Heart right ventricle (tissue), 16 donors: ENCODE measurements at regions not wholly inside any gene's neighbourhood (a gene's known extent, or its start where the extent isn't known, plus 50 kb on each side); places are given as distances from the start of the nearest gene placed in this dataset.
A peak's percentile ranks its signal among the peaks of the same experiment; 100 is the strongest.

Source experiments
- ATAC-seq, 8 donors: fragments of 200-7000 bp; cut with Tn5 transposase; one replicate each; pipeline ENCODE4 v1.9.1; 2020; ENCODE audit warnings: mild to moderate bottlenecking in 8 of 8, moderate library complexity in 8 of 8, moderate number of reproducible peaks in 1 of 8
- DNase-seq, 2 donors: peaks; one replicate each; pipeline ENCODE4 v3.0.0-alpha.2; 2020
- H3K27ac ChIP-seq, 10 donors: fragments of 200-600 bp; sonication (generic) in 2 of 10; one replicate each; pipeline versions ENCODE4 v1.5.0 to v1.8.0; 2020 to 2022; ENCODE audit warnings: mild to moderate bottlenecking in 3 of 10
- H3K27me3 ChIP-seq, 7 donors: fragments of 200-600 bp; one replicate each; pipeline ENCODE4 v1.8.0; 2021 to 2022; ENCODE audit warnings: mild to moderate bottlenecking in 2 of 7
- H3K36me3 ChIP-seq, 9 donors: fragments of 200-600 bp; sonication (generic) in 1 of 9; one replicate each; pipeline versions ENCODE4 v1.5.0 to v1.8.0; 2020 to 2022; ENCODE audit warnings: mild to moderate bottlenecking in 2 of 9
- H3K4me1 ChIP-seq, 9 donors: fragments of 200-600 bp; sonication (generic) in 1 of 9; one replicate each; pipeline versions ENCODE4 v1.5.0 to v1.8.0; 2020 to 2022; ENCODE audit warnings: mild to moderate bottlenecking in 4 of 9
- H3K4me3 ChIP-seq, 10 donors: fragments of 200-600 bp; sonication (generic) in 2 of 10; one replicate each; pipeline versions ENCODE4 v1.5.0 to v1.8.0; 2020 to 2022; ENCODE audit warnings: mild to moderate bottlenecking in 7 of 10, moderate library complexity in 2 of 10
- H3K9me3 ChIP-seq, 11 donors: fragments of 200-600 bp in 10 of 11; sonication (generic) in 2 of 11; one replicate each; pipeline versions ENCODE4 v1.5.0 to v1.8.0; 2013 to 2022; ENCODE audit warnings: mild to moderate bottlenecking in 2 of 11, control low read depth in 1 of 11, moderate library complexity in 1 of 11
- CTCF ChIP-seq, 9 donors: fragments of 200-600 bp; sonication (generic) in 2 of 9; IDR thresholded peaks; one replicate each; pipeline versions ENCODE4 v1.5.0 to v1.8.0; 2021 to 2022; ENCODE audit warnings: antibody characterized with exemption in 9 of 9, mild to moderate bottlenecking in 5 of 9, moderate library complexity in 1 of 9
- WGBS, 2 donors: extraction: QIAGEN DNeasy Blood & Tissue Kit; methylation state at CpG; one replicate each; pipeline ENCODE4 v1.1.7; 2013; ENCODE audit warnings: inconsistent platforms in 1 of 2; 5-methylcytosine and 5-hydroxymethylcytosine counted together
- intact Hi-C, 10 donors: fragments of 100-400 bp; cut with DNase I; formaldehyde crosslinking; loops; one replicate each; pipeline versions ENCODE4 v1.11.1 to v1.14.2; 2022
- donor health status: Arrhythmogenic right ventricular cardiomyopathy.
- donor health status: ischemic (EF 13 %, LVEDD 7.1; RV severe dilation, severe dysfunction).
- donor health status: healthy with polysubstance abuse.
- donor health status: DM: no; HTN: yes; CAD: no.
- donor health status: DM: no; HTN: no; CAD: no.
- donor health status: ischemic (EF 25% LVEDD 6.9; RV normal size, moderate dysfunction).
- donor health status: ischemic (EF 25% LVEDD 5.7; RV mildly dilated, moderate dysfunction).
- donor health status: healthy.
- donor health status: DM: yes; HTN: yes; CAD: no.
- donor health status: Ischemic cardiomyopathy.
- donor health status: ischemic (EF 35%, LVEDD 5.7; RV mildly dilated, moderate dysfunction).
- donor health status: nonischemic (EF 11% LVEDD 7.7; RV severe dilation, severe dysfunction).
- donor health status: DM: yes; HTN: yes; CAD: no.
- donor health status: PGD.
- donor health status: ischemic (EF 29% LVEDD 5.4; RV normal size, mild dysfunction).
- donor health status: nonischemic (EF 23%, LVEDD 6.1; RV moderate dilation, normal function).

- peak in 4 of 8 donors; percentile 24 to 46 (median 38) for ATAC-seq
Observed at GRCh38 chr9:105958587-105958986, 264.2 kb downstream of the TMEM38B start.

GRCh38 chr9:105959531-105959930, 265.2 kb downstream of the TMEM38B start:
- Histone ChIP-seq H3K4me3 (no peak overlapping the region), H3K27ac (no peak overlapping the region), H3K9me3 (peaks cover 0 to 2% (median 0%) of the 10 kb centered on the region in 11 donors), H3K4me1 (no peaks in the 10 kb centered on the region), H3K27me3 (no peaks in the 10 kb centered on the region), H3K36me3 (no peaks in the 10 kb centered on the region)
- intact Hi-C loops: loop anchor here in 1 of 10 donors (10.0 kb wide), 1 partner anchor 55 kb away; no protein-coding TSS in a partner anchor
- no peak for DNase-seq
- 52 to 55% methylated on average over 3 of the region's 3 CpGs for WGBS, 2 donors
- ATAC-seq: no peak
- no peak for TF ChIP-seq CTCF (IDR thresholded peaks at IDR 0.05)

More at GRCh38 chr9:105958587-105958986, 264.2 kb downstream of the TMEM38B start:
- peak in 4 of 9 donors; percentile 32 to 44 (median 39) for TF ChIP-seq CTCF (IDR thresholded peaks at IDR 0.05)
- intact Hi-C loops: loop anchor here in 1 of 10 donors (10.0 kb wide), 1 partner anchor 56 kb away; no protein-coding TSS in a partner anchor
- H3K36me3 ChIP-seq: no peaks in the 10 kb centered on the region
- no peaks in the 10 kb centered on the region for H3K27me3 ChIP-seq
- H3K27ac ChIP-seq: no peak overlapping the region
- 66 to 71% methylated on average over 3 of the region's 3 CpGs for WGBS, 2 donors
- no peaks in the 10 kb centered on the region for H3K9me3 ChIP-seq
- no peaks in the 10 kb centered on the region for H3K4me1 ChIP-seq
- H3K4me3 ChIP-seq: no peak overlapping the region
- DNase-seq: no peak

- 69 to 70% methylated on average over 4 of the region's 4 CpGs for WGBS, 2 donors
- no peaks in the 10 kb centered on the region for H3K36me3 ChIP-seq
- no peak overlapping the region for H3K4me3 ChIP-seq
- TF ChIP-seq CTCF (IDR thresholded peaks at IDR 0.05): no peak
- H3K27ac ChIP-seq: no peak overlapping the region
- no peak for ATAC-seq
- no peaks in the 10 kb centered on the region for H3K4me1 ChIP-seq
- no peaks in the 10 kb centered on the region for H3K27me3 ChIP-seq
- intact Hi-C loops: no loop called here
- no peak for DNase-seq
- peaks cover 0 to 2% (median 0%) of the 10 kb centered on the region in 11 donors for H3K9me3 ChIP-seq
Observed at GRCh38 chr9:105963343-105964099, 269.2 kb downstream of the TMEM38B start.

- intact Hi-C loops: no loop called here
- TF ChIP-seq CTCF (IDR thresholded peaks at IDR 0.05): no peak
- DNase-seq (no peak), ATAC-seq (no peak)
- peaks cover 0 to 2% (median 0%) of the 10 kb centered on the region in 11 donors for H3K9me3 ChIP-seq
- H3K4me1 ChIP-seq: no peaks in the 10 kb centered on the region
- no peak overlapping the region for H3K27ac ChIP-seq
- H3K36me3 ChIP-seq: no peaks in the 10 kb centered on the region
- no peak overlapping the region for H3K4me3 ChIP-seq
- H3K27me3 ChIP-seq: no peaks in the 10 kb centered on the region
Observed at GRCh38 chr9:105964156-105964555, 269.8 kb downstream of the TMEM38B start.
